Body of pancreas (tissue), 4 donors: ENCODE measurements at regions not wholly inside any gene's neighbourhood (a gene's known extent, or its start where the extent isn't known, plus 50 kb on each side); places are given as distances from the start of the nearest gene placed in this dataset.

ENCODE experiments used
- CTCF ChIP-seq, 7 experiments: fragments of 450-650 bp in 4 of 7; fragments of 200-600 bp in 3 of 7; sonication (generic) in 3 of 7; IDR thresholded peaks; one replicate each; pipeline ENCODE4 v1.5.1; 2016 to 2019; ENCODE audit warnings: antibody characterized with exemption in 7 of 7
- POLR2A ChIP-seq, 3 donors: fragments of 450-650 bp; IDR thresholded peaks; one replicate each; pipeline ENCODE4 v1.6.1; 2016; ENCODE audit warnings: antibody characterized with exemption in 3 of 3, mild to moderate bottlenecking in 2 of 3

GRCh38 chr20:19821606-19822005 is 63.5 kb downstream of the RIN2 start:
- TF ChIP-seq CTCF (IDR thresholded peaks at IDR 0.05), result no peak
- no peak for TF ChIP-seq POLR2A (IDR thresholded peaks at IDR 0.05)
